ENCODE measurements at regions not wholly inside any gene's neighbourhood (a gene's known extent, or its start where the extent isn't known, plus 50 kb on each side); places are given as distances from the start of the nearest gene placed in this dataset.

GRCh38 chr4:26223155-26223554 lies 97.7 kb upstream of the RBPJ start:
- no peaks in the 10 kb centered on the region for H3K9me3 ChIP-seq (ENCODE audit: low read length)
- H3K27me3 ChIP-seq (ENCODE audit: control insufficient read depth in 1 of 2, insufficient read depth in 2 of 2, low read length in 2 of 2) = no peaks in the 10 kb centered on the region
- H3K4me1 ChIP-seq (ENCODE audit: insufficient read depth, low read length) = peaks cover 14% of the 10 kb centered on the region
- H3K4me3 ChIP-seq (ENCODE audit: low read depth in 1 of 2, low read length in 2 of 2) = no peak overlapping the region
- H3K27ac ChIP-seq (ENCODE audit: low read depth, low read length) = no peak overlapping the region
- no peak overlapping the region for H3K9ac ChIP-seq (ENCODE audit: low read length)
- no peaks in the 10 kb centered on the region for H3K36me3 ChIP-seq (ENCODE audit: insufficient read depth, low read length)

GRCh38 chr4:26226629-26227376 lies 94.0 kb upstream of the RBPJ start:
- Histone ChIP-seq H3K36me3 (ENCODE audit: insufficient read depth, low read length) (no peaks in the 10 kb centered on the region), H3K9ac (ENCODE audit: low read length) (no peak overlapping the region), H3K4me1 (ENCODE audit: insufficient read depth, low read length) (no peaks in the 10 kb centered on the region), H3K27ac (ENCODE audit: low read depth, low read length) (no peak overlapping the region), H3K9me3 (ENCODE audit: low read length) (no peaks in the 10 kb centered on the region), H3K4me3 (ENCODE audit: low read depth in 1 of 2, low read length in 2 of 2) (no peak overlapping the region), H3K27me3 (ENCODE audit: control insufficient read depth in 1 of 2, insufficient read depth in 2 of 2, low read length in 2 of 2) (no peaks in the 10 kb centered on the region)

- H3K4me1 ChIP-seq (ENCODE audit: insufficient read depth, low read length) = no peaks in the 10 kb centered on the region
- no peaks in the 10 kb centered on the region for H3K9me3 ChIP-seq (ENCODE audit: low read length)
- H3K4me3 ChIP-seq (ENCODE audit: low read depth in 1 of 2, low read length in 2 of 2) = no peak overlapping the region
- H3K9ac ChIP-seq (ENCODE audit: low read length) = no peak overlapping the region
- H3K36me3 ChIP-seq (ENCODE audit: insufficient read depth, low read length) = no peaks in the 10 kb centered on the region
- H3K27me3 ChIP-seq (ENCODE audit: control insufficient read depth in 1 of 2, insufficient read depth in 2 of 2, low read length in 2 of 2) = no peaks in the 10 kb centered on the region
- H3K27ac ChIP-seq (ENCODE audit: low read depth, low read length) = no peak overlapping the region
Observed at GRCh38 chr4:26227601-26228229, 93.1 kb upstream of the RBPJ start.

- Histone ChIP-seq H3K4me3 (ENCODE audit: low read depth in 1 of 2, low read length in 2 of 2) (no peak overlapping the region), H3K27ac (ENCODE audit: low read depth, low read length) (no peak overlapping the region), H3K27me3 (ENCODE audit: control insufficient read depth in 1 of 2, insufficient read depth in 2 of 2, low read length in 2 of 2) (no peaks in the 10 kb centered on the region), H3K36me3 (ENCODE audit: insufficient read depth, low read length) (no peaks in the 10 kb centered on the region), H3K9ac (ENCODE audit: low read length) (no peak overlapping the region), H3K9me3 (ENCODE audit: low read length) (no peaks in the 10 kb centered on the region), H3K4me1 (ENCODE audit: insufficient read depth, low read length) (peaks cover 2% of the 10 kb centered on the region)
Observed at GRCh38 chr4:26228883-26229282, 91.9 kb upstream of the RBPJ start.

GRCh38 chr4:26229974-26230373 lies 90.8 kb upstream of the RBPJ start:
- H3K27ac ChIP-seq (ENCODE audit: low read depth, low read length) = no peak overlapping the region
- H3K4me1 ChIP-seq (ENCODE audit: insufficient read depth, low read length) = peaks cover 6% of the 10 kb centered on the region
- no peaks in the 10 kb centered on the region for H3K36me3 ChIP-seq (ENCODE audit: insufficient read depth, low read length)
- no peaks in the 10 kb centered on the region for H3K9me3 ChIP-seq (ENCODE audit: low read length)
- H3K27me3 ChIP-seq (ENCODE audit: control insufficient read depth in 1 of 2, insufficient read depth in 2 of 2, low read length in 2 of 2) = no peaks in the 10 kb centered on the region
- no peak overlapping the region for H3K4me3 ChIP-seq (ENCODE audit: low read depth in 1 of 2, low read length in 2 of 2)
- no peak overlapping the region for H3K9ac ChIP-seq (ENCODE audit: low read length)

GRCh38 chr4:26233350-26233749 lies 87.5 kb upstream of the RBPJ start:
- Histone ChIP-seq H3K4me1 (ENCODE audit: insufficient read depth, low read length) (peaks cover 20% of the 10 kb centered on the region), H3K4me3 (ENCODE audit: low read depth in 1 of 2, low read length in 2 of 2) (no peak overlapping the region), H3K36me3 (ENCODE audit: insufficient read depth, low read length) (no peaks in the 10 kb centered on the region), H3K9me3 (ENCODE audit: low read length) (no peaks in the 10 kb centered on the region), H3K27ac (ENCODE audit: low read depth, low read length) (no peak overlapping the region), H3K9ac (ENCODE audit: low read length) (no peak overlapping the region), H3K27me3 (ENCODE audit: control insufficient read depth in 1 of 2, insufficient read depth in 2 of 2, low read length in 2 of 2) (no peaks in the 10 kb centered on the region)

- Histone ChIP-seq H3K27ac (ENCODE audit: low read depth, low read length) (no peak overlapping the region), H3K4me3 (ENCODE audit: low read depth in 1 of 2, low read length in 2 of 2) (no peak overlapping the region), H3K9me3 (ENCODE audit: low read length) (no peaks in the 10 kb centered on the region), H3K27me3 (ENCODE audit: control insufficient read depth in 1 of 2, insufficient read depth in 2 of 2, low read length in 2 of 2) (no peaks in the 10 kb centered on the region), H3K9ac (ENCODE audit: low read length) (no peak overlapping the region), H3K36me3 (ENCODE audit: insufficient read depth, low read length) (no peaks in the 10 kb centered on the region), H3K4me1 (ENCODE audit: insufficient read depth, low read length) (peaks cover 34% of the 10 kb centered on the region)
Observed at GRCh38 chr4:26235500-26235899, 85.3 kb upstream of the RBPJ start.

GRCh38 chr4:26237916-26238315 lies 82.9 kb upstream of the RBPJ start:
- Histone ChIP-seq H3K4me3 (ENCODE audit: low read depth in 1 of 2, low read length in 2 of 2) (no peak overlapping the region), H3K9ac (ENCODE audit: low read length) (no peak overlapping the region), H3K27ac (ENCODE audit: low read depth, low read length) (no peak overlapping the region), H3K9me3 (ENCODE audit: low read length) (no peaks in the 10 kb centered on the region), H3K4me1 (ENCODE audit: insufficient read depth, low read length) (peaks cover 34% of the 10 kb centered on the region), H3K27me3 (ENCODE audit: control insufficient read depth in 1 of 2, insufficient read depth in 2 of 2, low read length in 2 of 2) (no peaks in the 10 kb centered on the region), H3K36me3 (ENCODE audit: insufficient read depth, low read length) (no peaks in the 10 kb centered on the region)

GRCh38 chr4:26238426-26238777 lies 82.4 kb upstream of the RBPJ start:
- Histone ChIP-seq H3K27me3 (ENCODE audit: control insufficient read depth in 1 of 2, insufficient read depth in 2 of 2, low read length in 2 of 2) (no peaks in the 10 kb centered on the region), H3K27ac (ENCODE audit: low read depth, low read length) (no peak overlapping the region), H3K4me3 (ENCODE audit: low read depth in 1 of 2, low read length in 2 of 2) (no peak overlapping the region), H3K9me3 (ENCODE audit: low read length) (no peaks in the 10 kb centered on the region), H3K4me1 (ENCODE audit: insufficient read depth, low read length) (peaks cover 34% of the 10 kb centered on the region), H3K9ac (ENCODE audit: low read length) (no peak overlapping the region), H3K36me3 (ENCODE audit: insufficient read depth, low read length) (no peaks in the 10 kb centered on the region)

GRCh38 chr4:26238778-26239679 lies 81.8 kb upstream of the RBPJ start:
- Histone ChIP-seq H3K36me3 (ENCODE audit: insufficient read depth, low read length) (no peaks in the 10 kb centered on the region), H3K27me3 (ENCODE audit: control insufficient read depth in 1 of 2, insufficient read depth in 2 of 2, low read length in 2 of 2) (no peaks in the 10 kb centered on the region), H3K27ac (ENCODE audit: low read depth, low read length) (no peak overlapping the region), H3K4me3 (ENCODE audit: low read depth in 1 of 2, low read length in 2 of 2) (peak overlapping the region in 1 of 2 donors; percentile 16), H3K4me1 (ENCODE audit: insufficient read depth, low read length) (peaks cover 31% of the 10 kb centered on the region), H3K9ac (ENCODE audit: low read length) (no peak overlapping the region), H3K9me3 (ENCODE audit: low read length) (no peaks in the 10 kb centered on the region)

- Histone ChIP-seq H3K9ac (ENCODE audit: low read length) (no peak overlapping the region), H3K4me1 (ENCODE audit: insufficient read depth, low read length) (peaks cover 28% of the 10 kb centered on the region), H3K27ac (ENCODE audit: low read depth, low read length) (no peak overlapping the region), H3K27me3 (ENCODE audit: control insufficient read depth in 1 of 2, insufficient read depth in 2 of 2, low read length in 2 of 2) (no peaks in the 10 kb centered on the region), H3K36me3 (ENCODE audit: insufficient read depth, low read length) (no peaks in the 10 kb centered on the region), H3K9me3 (ENCODE audit: low read length) (no peaks in the 10 kb centered on the region), H3K4me3 (ENCODE audit: low read depth in 1 of 2, low read length in 2 of 2) (no peak overlapping the region)
Observed at GRCh38 chr4:26239801-26240200, 81.0 kb upstream of the RBPJ start.

All from muscle layer of colon (tissue), 2 donors.